GM12874 (cell line): ENCODE measurements at regions not wholly inside any gene's neighbourhood (a gene's known extent, or its start where the extent isn't known, plus 50 kb on each side); places are given as distances from the start of the nearest gene placed in this dataset.

Experiments
- TF ChIP-seq, protein P1 (sequence below): IDR thresholded peaks from 2 replicates; pipeline ENCODE4 v1.5.1; 2011; ENCODE audit warnings: low read depth, mild to moderate bottlenecking, control low read depth, low read length, moderate library complexity; ENCODE audit not compliant: insufficient read depth

DNA sequence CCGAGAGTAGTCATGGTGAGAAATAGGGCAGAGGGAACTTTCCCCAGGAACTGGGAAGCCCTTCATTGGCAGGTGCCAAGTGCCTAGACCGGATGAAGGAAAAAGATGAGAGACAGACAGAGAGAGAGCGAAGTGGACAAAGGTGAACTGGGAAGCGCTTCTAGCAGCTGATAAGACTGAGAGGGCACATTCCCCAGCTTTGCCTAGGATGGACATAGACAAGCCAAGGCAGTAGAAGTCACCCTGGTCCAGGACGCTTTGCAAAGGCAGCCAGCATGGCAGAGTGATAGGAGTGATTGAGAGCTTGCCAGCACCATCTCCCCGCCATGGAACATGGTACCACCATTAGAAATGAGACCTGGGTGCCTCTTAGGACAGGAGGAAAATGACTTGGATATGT, 372.8 kb upstream of the MGMT start:
- TF ChIP-seq, protein P1, sequence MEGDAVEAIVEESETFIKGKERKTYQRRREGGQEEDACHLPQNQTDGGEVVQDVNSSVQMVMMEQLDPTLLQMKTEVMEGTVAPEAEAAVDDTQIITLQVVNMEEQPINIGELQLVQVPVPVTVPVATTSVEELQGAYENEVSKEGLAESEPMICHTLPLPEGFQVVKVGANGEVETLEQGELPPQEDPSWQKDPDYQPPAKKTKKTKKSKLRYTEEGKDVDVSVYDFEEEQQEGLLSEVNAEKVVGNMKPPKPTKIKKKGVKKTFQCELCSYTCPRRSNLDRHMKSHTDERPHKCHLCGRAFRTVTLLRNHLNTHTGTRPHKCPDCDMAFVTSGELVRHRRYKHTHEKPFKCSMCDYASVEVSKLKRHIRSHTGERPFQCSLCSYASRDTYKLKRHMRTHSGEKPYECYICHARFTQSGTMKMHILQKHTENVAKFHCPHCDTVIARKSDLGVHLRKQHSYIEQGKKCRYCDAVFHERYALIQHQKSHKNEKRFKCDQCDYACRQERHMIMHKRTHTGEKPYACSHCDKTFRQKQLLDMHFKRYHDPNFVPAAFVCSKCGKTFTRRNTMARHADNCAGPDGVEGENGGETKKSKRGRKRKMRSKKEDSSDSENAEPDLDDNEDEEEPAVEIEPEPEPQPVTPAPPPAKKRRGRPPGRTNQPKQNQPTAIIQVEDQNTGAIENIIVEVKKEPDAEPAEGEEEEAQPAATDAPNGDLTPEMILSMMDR, result no peak

DNA sequence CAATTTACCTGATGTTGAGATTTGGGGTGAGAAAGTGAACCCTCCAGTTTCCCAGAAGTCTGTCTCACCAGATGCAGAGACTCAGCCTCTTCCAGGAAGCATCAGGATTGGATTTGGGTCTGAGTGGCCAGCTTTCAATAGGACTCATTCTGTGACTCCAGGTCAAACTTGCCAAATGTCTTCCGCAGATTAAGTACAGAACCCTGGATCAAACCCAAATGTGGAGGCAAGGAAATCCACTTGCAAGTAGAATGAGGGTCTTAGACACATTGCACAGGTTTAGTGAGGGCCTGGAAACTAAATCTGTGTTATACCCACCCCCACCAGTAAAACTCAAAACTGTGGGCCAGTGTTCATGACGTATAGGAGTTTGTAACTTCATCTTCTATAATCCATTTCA, 372.2 kb upstream of the MGMT start:
- TF ChIP-seq, protein P1, result no peak

DNA sequence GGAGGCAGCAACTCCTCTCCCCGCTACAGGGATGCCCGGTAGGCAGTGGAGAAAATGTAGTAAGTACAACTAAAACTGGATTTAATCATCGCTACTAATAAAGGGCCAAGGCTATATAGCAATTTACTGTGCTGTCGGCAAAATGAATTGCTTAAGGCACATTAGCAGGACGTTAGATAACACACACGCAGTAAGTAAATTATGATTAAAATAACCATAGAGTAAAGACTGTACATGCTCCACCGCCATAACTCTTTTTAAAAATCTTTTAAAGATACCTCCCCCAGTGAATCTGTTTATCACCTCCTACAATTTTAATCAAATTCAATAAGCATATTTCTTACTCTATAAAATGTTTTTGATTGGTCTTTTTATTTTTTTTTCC, 371.4 kb upstream of the MGMT start:
- TF ChIP-seq, protein P1, result no peak

DNA sequence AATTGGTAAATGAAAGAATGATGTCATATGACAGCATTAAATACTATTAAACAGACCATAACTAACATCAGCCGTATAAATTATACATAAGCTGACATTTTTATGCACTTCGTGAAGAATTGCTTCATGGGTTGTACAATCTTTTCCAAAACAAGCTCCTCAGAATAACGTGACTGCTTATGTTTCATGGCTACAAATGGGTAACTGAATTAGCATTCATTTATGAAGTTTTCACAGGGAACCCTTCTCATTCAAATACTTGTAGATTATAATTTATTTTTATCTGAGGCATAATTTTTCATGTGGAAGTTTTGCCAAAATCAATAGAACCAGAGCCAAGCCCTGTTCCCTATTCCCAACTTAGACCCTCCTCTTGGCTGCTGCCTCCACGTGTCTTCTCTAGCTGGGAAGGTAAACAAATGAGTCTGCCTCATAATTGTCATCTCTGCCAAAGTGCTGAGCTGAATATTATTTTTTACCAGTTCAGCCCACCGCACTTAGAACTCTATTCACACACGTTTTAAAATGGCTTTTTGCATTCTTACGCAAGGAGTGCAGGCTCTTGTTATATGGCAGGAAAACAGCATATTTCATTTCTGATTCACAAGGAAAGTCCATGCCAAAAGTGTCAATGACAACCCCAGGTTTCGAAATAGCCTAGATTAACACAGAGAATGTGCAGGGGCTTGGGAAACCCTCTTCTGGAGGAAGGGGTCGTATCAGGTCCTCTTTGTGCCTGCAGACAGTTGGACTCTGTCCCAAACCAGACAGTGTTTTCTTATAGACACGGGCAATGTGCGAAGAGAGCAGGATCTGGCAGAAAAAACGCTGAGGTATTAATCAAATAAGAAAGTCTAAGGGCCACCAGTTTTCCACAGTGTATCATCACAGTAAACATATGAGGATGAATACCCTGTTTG, 370.7 kb upstream of the MGMT start:
- TF ChIP-seq, protein P1, result no peak

DNA sequence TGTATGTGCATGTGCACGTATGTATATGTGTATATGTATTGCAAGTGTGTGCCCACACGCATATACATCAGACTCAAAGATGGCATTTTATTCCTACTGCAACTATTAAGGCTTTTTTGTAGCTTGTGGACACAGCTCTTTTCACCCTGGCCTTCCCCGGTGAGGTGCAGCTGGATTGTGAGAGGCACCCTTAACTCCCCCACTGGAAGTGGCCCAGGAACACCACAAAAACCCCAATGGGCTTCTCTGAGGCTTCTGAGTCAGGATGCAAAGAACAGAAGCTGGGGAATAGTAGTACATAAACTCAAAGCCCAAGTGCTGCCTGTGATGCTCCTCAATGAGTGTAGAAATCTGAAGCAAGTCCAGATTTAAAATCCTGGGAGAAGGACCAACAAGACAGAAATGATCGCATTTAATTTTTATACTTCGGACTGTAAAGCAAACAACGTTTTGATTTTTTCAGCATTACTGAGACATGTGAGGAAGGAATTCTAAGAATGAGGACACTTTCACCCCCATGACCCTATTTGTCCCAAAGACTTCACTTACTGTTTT, 369.2 kb upstream of the MGMT start:
- TF ChIP-seq, protein P1, result no peak

DNA sequence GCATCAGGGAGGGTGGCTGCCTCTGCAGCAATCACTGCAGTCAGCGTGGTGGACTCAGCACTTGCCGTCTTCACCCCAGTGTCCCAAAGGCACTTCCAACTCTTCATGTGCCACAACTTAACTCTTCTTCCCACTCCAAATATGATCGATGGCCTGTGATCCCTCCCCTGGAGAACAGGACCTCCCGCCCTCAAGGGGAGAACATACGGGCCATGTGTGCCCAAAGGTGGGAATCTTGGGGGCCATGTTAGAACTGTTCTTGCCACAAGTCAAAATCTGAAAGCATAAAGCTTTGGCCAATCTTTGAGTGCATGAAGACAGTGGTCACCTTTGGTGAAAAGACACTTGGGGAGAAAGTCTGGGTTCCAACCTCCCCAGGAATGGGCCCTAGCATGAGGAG, 368.5 kb upstream of the MGMT start:
- TF ChIP-seq, protein P1, result no peak

DNA sequence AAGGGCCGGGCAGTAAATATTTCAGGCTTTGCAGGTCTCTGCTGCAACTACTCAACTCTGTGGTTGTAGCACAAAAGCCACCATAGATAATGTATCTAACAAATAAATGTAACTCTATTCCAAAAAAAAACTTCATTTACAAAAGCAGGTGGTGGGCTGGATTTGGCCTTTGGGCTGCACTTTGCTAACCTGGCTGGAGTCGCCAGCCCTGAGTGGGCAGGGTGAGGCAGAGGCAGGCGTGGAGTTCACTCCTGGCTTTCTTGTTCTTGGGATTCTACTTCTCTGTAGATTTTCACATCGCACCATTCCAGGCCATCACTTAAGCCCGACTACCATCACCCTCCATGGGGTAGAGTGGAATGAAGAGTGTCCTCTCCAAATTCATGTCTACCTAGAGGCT, 367.6 kb upstream of the MGMT start:
- TF ChIP-seq, protein P1, result no peak
